ENCODE measurements at regions not wholly inside any gene's neighbourhood (a gene's known extent, or its start where the extent isn't known, plus 50 kb on each side); places are given as distances from the start of the nearest gene placed in this dataset.

DNA sequence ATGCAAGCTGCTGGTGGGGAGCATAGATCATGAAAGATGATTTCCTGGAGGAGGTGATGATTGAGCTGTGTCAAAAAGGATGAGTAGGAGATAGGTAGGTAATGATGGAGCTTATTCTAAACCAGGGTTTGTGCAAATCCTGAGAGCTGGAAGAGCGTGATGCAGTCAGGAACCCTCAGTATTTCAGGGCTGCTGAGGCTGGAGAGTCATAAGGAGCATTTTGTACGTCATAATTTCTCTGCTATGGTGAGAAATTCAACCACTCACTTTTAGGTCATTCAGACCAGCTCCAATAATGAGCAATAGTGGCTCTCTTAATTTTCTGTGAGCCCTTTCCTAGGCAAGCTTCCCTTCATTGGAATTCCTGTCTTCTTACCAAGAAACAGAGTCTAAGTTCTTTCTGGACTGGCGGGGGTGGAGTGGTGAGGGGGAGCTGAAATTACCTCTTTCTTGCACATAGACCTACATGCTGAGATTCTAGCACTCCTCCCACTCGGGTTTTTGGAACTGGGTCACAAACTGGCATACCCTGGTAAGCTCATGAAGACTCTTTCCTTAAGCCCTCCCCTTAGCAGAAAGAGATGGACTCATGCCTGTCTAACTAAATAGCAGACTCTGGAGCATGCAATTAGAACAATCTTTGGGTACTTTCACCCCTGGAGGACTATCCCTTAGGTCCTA lies 62.2 kb upstream of the MYCBP2 start:
- H3K4me1 ChIP-seq, result no peaks in the 10 kb centered on the region
- no peaks in the 10 kb centered on the region for H3K36me3 ChIP-seq
- DNase-seq (ENCODE audit: low spot score in 2 of 2), result no peak
- H3K27ac ChIP-seq, result no peak overlapping the region
- no peaks in the 10 kb centered on the region for H3K27me3 ChIP-seq
- intact Hi-C loops (cut with DNase I; ENCODE audit: low total_unique reads), result no loop called here
- no peak for TF ChIP-seq POLR2A (IDR thresholded peaks at IDR 0.05)
- TF ChIP-seq CTCF (IDR thresholded peaks at IDR 0.05), result no peak
- TF ChIP-seq POLR2AphosphoS5 (IDR thresholded peaks at IDR 0.05), result no peak
- no peaks in the 10 kb centered on the region for H3K9me3 ChIP-seq
- H3K4me3 ChIP-seq, result no peak overlapping the region

DNA sequence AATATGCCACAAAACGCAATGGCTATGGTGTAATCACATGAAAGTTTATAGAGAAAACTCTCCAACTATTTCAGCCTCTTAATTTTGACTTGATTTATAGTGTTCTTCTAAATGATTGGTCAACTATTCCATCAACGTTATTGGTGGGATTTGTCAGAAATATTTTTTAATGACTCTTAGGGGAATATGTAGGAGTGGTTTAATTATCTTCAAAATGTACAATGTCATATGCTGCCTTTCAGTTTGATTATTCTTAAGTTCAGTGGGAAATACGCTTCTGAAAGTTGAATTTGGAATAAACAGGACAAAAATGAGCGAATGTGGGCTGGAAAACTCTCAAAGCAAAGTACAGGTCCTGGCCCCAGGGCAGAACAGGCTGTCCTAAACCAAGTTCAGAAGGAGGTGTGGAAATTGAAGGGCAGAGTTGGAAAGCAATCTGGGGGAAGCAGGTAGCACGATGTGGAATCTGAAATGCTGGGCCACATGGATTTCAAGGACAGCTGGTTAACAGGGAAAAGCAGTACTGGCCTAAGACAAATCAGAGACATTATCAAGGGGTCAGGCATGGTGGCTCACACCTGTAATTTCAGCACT lies 60.8 kb upstream of the MYCBP2 start:
- DNase-seq (ENCODE audit: low spot score in 2 of 2), result peak in 1 of 2 donors; percentile 19
- peak overlapping the region; percentile 10 to 44 for H3K27ac ChIP-seq
- no peaks in the 10 kb centered on the region for H3K36me3 ChIP-seq
- H3K4me1 ChIP-seq, result no peaks in the 10 kb centered on the region
- no peaks in the 10 kb centered on the region for H3K27me3 ChIP-seq
- no peak overlapping the region for H3K4me3 ChIP-seq
- TF ChIP-seq POLR2AphosphoS5 (IDR thresholded peaks at IDR 0.05) (no peak), POLR2A (IDR thresholded peaks at IDR 0.05) (no peak), CTCF (IDR thresholded peaks at IDR 0.05) (no peak)
- intact Hi-C loops (cut with DNase I; ENCODE audit: low total_unique reads), result no loop called here
- no peaks in the 10 kb centered on the region for H3K9me3 ChIP-seq

DNA sequence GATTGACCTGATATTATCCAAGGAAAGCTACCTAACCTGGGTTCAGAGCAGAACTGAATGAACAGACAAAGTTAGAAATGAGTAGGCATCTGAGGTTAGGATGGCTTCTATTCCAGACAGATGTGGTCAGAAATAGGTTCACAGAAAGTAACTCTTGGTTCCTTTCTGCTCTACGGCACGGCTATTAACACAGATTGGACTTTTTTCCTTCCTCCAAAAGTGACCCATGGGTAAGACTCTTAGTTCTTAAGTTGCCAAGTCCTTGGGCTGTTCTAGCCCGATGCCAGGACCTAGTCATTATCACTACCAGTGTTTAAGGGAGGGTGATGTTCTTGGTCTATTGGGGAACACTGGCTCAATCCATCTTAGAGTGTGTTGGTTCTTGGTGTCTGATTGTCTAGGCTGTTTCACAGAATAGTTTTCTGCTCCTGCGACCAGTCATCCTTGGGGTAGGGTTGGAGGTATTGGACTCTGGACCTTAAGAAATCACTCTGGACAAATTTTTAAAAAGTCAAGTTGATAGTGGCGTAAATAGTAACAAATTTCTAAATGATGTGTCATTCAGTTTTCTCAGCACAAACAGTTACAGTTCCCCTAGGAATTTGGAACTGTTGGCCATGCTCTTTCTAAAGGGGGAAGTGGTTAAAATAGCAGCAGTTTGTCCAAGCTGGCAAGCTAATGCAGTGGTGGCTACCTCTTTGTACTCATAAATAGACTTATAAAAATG lies 60.1 kb upstream of the MYCBP2 start:
- DNase-seq (ENCODE audit: low spot score in 2 of 2), result no peak
- no peaks in the 10 kb centered on the region for H3K36me3 ChIP-seq
- H3K4me3 ChIP-seq, result no peak overlapping the region
- no peak for TF ChIP-seq CTCF (IDR thresholded peaks at IDR 0.05)
- TF ChIP-seq POLR2AphosphoS5 (IDR thresholded peaks at IDR 0.05), result no peak
- TF ChIP-seq POLR2A (IDR thresholded peaks at IDR 0.05), result no peak
- intact Hi-C loops (cut with DNase I; ENCODE audit: low total_unique reads), result no loop called here
- peak overlapping the region in 1 of 2 donors; percentile 59 for H3K27ac ChIP-seq
- no peaks in the 10 kb centered on the region for H3K9me3 ChIP-seq
- H3K4me1 ChIP-seq, result no peaks in the 10 kb centered on the region
- no peaks in the 10 kb centered on the region for H3K27me3 ChIP-seq

DNA sequence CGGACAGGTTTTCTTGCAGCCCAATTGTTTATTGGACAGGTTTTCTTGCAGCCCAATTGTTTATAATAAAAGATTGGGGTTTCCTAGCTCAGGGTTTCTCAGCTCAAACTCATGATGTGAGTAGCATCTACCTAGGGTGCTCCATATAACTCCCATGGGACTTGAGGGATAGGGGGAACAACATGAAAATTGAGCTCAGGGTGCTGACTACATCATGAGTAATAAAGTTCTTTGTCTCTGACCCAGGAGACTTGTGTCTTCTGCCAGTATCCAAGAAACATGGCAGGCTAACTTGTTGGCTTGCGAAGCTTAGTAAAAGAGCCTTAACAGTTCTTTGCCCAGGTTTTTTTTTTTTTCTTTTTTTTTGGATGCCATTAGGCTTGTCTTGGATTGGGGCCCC lies 59.2 kb upstream of the MYCBP2 start:
- no peak overlapping the region for H3K4me3 ChIP-seq
- H3K27ac ChIP-seq, result no peak overlapping the region
- H3K27me3 ChIP-seq, result no peaks in the 10 kb centered on the region
- H3K9me3 ChIP-seq, result no peaks in the 10 kb centered on the region
- H3K4me1 ChIP-seq, result no peaks in the 10 kb centered on the region
- intact Hi-C loops (cut with DNase I; ENCODE audit: low total_unique reads), result no loop called here
- TF ChIP-seq POLR2A (IDR thresholded peaks at IDR 0.05) (no peak), POLR2AphosphoS5 (IDR thresholded peaks at IDR 0.05) (no peak), CTCF (IDR thresholded peaks at IDR 0.05) (no peak)
- H3K36me3 ChIP-seq, result no peaks in the 10 kb centered on the region
- DNase-seq (ENCODE audit: low spot score in 2 of 2), result no peak

GRCh38 chr13:77384999-77385398 lies 58.1 kb upstream of the MYCBP2 start:
- DNase-seq (ENCODE audit: low spot score in 2 of 2), result no peak

More at GRCh38 chr13:77384999-77385398, 58.1 kb upstream of the MYCBP2 start:
- Histone ChIP-seq H3K36me3 (no peaks in the 10 kb centered on the region), H3K27ac (no peak overlapping the region), H3K27me3 (no peaks in the 10 kb centered on the region), H3K4me3 (no peak overlapping the region), H3K4me1 (no peaks in the 10 kb centered on the region), H3K9me3 (no peaks in the 10 kb centered on the region)
- TF ChIP-seq POLR2A (IDR thresholded peaks at IDR 0.05) (no peak), CTCF (IDR thresholded peaks at IDR 0.05) (no peak), POLR2AphosphoS5 (IDR thresholded peaks at IDR 0.05) (no peak)
- intact Hi-C loops (cut with DNase I; ENCODE audit: low total_unique reads), result no loop called here

Data from breast epithelium (tissue), 4 donors.